Upper lobe of left lung (tissue), 6 donors: ENCODE measurements at regions not wholly inside any gene's neighbourhood (a gene's known extent, or its start where the extent isn't known, plus 50 kb on each side); places are given as distances from the start of the nearest gene placed in this dataset.

Experiments
- ATAC-seq, 2 donors: fragments of 200-7000 bp; cut with Tn5 transposase; one replicate each; pipeline ENCODE4 v1.9.1; 2022; ENCODE audit warnings: mild to moderate bottlenecking in 2 of 2, moderate library complexity in 2 of 2; ENCODE audit not compliant: low FRiP score in 2 of 2
- DNase-seq, 2 donors: peaks; one replicate each; pipeline ENCODE4 v3.0.0-alpha.2; 2019 to 2020
- H3K27ac ChIP-seq, 4 donors: fragments of 200-600 bp; sonication (generic); one replicate each; pipeline ENCODE4 v1.5.1; 2016 to 2019
- H3K27me3 ChIP-seq, 4 donors: fragments of 200-600 bp; sonication (generic); one replicate each; pipeline ENCODE4 v1.5.1; 2017 to 2019
- H3K36me3 ChIP-seq, 4 donors: fragments of 200-600 bp; sonication (generic); one replicate each; pipeline ENCODE4 v1.5.1; 2016 to 2019
- H3K4me1 ChIP-seq, 4 donors: fragments of 200-600 bp; sonication (generic); one replicate each; pipeline ENCODE4 v1.5.1; 2018 to 2019
- H3K4me3 ChIP-seq, 4 donors: fragments of 200-600 bp; sonication (generic); one replicate each; pipeline ENCODE4 v1.5.1; 2017 to 2019; ENCODE audit warnings: mild to moderate bottlenecking in 2 of 4, moderate library complexity in 1 of 4
- H3K9me3 ChIP-seq, 4 donors: fragments of 200-600 bp; sonication (generic); one replicate each; pipeline ENCODE4 v1.5.1; 2018 to 2019
- CTCF ChIP-seq, 6 experiments: fragments of 450-650 bp in 4 of 6; fragments of 200-600 bp in 2 of 6; sonication (generic) in 2 of 6; IDR thresholded peaks; one replicate each; pipeline ENCODE4 v1.5.1; 2016 to 2019; ENCODE audit warnings: antibody characterized with exemption in 6 of 6
- EP300 ChIP-seq, 4 donors: sonication (generic); formaldehyde crosslinking; IDR thresholded peaks; one replicate each; pipeline ENCODE4 v1.5.1; 2017; ENCODE audit warnings: antibody characterized with exemption in 4 of 4, control low read depth in 2 of 4
- POLR2A ChIP-seq, 4 donors: fragments of 450-650 bp; IDR thresholded peaks; one replicate each; pipeline ENCODE4 v1.5.1; 2016 to 2017; ENCODE audit warnings: antibody characterized with exemption in 4 of 4, mild to moderate bottlenecking in 2 of 4
- POLR2AphosphoS5 ChIP-seq, 2 donors: sonication (generic); formaldehyde crosslinking; IDR thresholded peaks; one replicate each; pipeline ENCODE4 v1.5.1; 2017; ENCODE audit warnings: antibody characterized with exemption in 2 of 2
- WGBS, 2 donors: methylation state at CpG; one replicate each; pipeline ENCODE4 v1.1.5; 2017 to 2018; 5-methylcytosine and 5-hydroxymethylcytosine counted together
- donor health status: DM: no; HTN: no; CAD: no; lungs with moderate emphysema.
- donor health status: DM: no; HTN: yes; CAD: no; lungs with severe emphysema.

DNA sequence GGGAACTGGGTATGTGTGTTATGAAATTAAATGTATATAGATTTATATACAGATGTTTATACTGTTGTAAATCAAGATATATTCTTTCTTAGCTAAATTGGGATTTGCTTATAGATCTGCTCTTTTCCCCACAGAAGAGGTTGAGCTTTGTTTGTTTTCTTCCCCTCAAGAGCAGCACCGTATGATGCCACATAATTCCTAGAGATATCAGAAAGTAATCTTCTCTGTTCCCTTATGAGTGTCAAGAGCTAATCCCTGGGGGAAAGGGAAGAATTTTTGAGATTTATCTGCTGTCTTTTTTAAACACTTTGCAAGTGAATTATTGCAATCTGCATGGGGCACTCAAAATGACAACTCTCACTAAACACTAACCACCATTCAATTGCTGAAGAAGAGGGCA is 68.7 kb upstream of the SP4 start:
- Histone ChIP-seq H3K27me3 (no peaks in the 10 kb centered on the region), H3K27ac (no peak overlapping the region), H3K36me3 (no peaks in the 10 kb centered on the region), H3K4me1 (peaks cover 0 to 7% (median 2%) of the 10 kb centered on the region in 4 donors), H3K4me3 (no peak overlapping the region), H3K9me3 (no peaks in the 10 kb centered on the region)
- TF ChIP-seq POLR2AphosphoS5 (IDR thresholded peaks at IDR 0.05) = no peak
- no peak for TF ChIP-seq EP300 (IDR thresholded peaks at IDR 0.05)
- TF ChIP-seq POLR2A (IDR thresholded peaks at IDR 0.05) = no peak
- no peak for TF ChIP-seq CTCF (IDR thresholded peaks at IDR 0.05)
- DNase-seq (no peak), ATAC-seq (no peak)
- 63 to 64% methylated on average over 1 of the region's 1 CpG for WGBS, 2 donors

GRCh38 chr7:21361413-21362125 is 66.3 kb upstream of the SP4 start:
- no peaks in the 10 kb centered on the region for H3K36me3 ChIP-seq
- TF ChIP-seq EP300 (IDR thresholded peaks at IDR 0.05) (no peak), POLR2A (IDR thresholded peaks at IDR 0.05) (no peak), POLR2AphosphoS5 (IDR thresholded peaks at IDR 0.05) (no peak), CTCF (IDR thresholded peaks at IDR 0.05) (no peak)
- ATAC-seq (no peak), DNase-seq (no peak)
- H3K4me1 ChIP-seq = no peaks in the 10 kb centered on the region
- H3K9me3 ChIP-seq = no peaks in the 10 kb centered on the region
- H3K27me3 ChIP-seq = no peaks in the 10 kb centered on the region
- H3K27ac ChIP-seq = no peak overlapping the region
- WGBS, 2 donors = 75 to 81% methylated on average over 5 of the region's 5 CpGs
- no peak overlapping the region for H3K4me3 ChIP-seq

DNA sequence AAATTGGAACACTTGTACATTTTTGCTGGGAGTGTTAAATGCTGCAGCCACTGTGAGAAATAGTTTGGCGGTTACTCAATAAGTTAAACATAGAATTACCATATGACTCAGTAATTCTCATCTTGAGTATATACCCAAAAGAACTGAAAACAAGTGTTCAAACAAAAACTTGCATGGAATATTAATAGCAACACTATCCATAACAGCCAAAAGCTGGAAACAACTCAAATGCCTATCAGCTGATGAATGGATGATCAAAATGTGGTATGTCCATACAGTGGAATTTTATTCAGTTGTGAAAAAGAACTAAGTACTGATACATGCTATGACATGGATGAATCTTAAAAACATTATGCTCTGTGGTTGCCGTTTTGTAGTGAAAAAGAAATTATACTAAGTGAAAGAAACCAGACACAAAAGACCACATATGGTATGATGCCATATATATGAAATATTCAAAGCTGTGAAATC is 63.0 kb upstream of the SP4 start:
- Histone ChIP-seq H3K9me3 (no peaks in the 10 kb centered on the region), H3K27me3 (no peaks in the 10 kb centered on the region), H3K27ac (no peak overlapping the region), H3K4me1 (no peaks in the 10 kb centered on the region), H3K4me3 (no peak overlapping the region), H3K36me3 (no peaks in the 10 kb centered on the region)
- TF ChIP-seq POLR2A (IDR thresholded peaks at IDR 0.05) = no peak
- TF ChIP-seq POLR2AphosphoS5 (IDR thresholded peaks at IDR 0.05) = no peak
- TF ChIP-seq EP300 (IDR thresholded peaks at IDR 0.05) = no peak
- TF ChIP-seq CTCF (IDR thresholded peaks at IDR 0.05) = no peak
- 74 to 88% methylated on average over 2 of the region's 2 CpGs for WGBS, 2 donors
- no peak for DNase-seq
- ATAC-seq = no peak

GRCh38 chr7:21365866-21366624 is 61.8 kb upstream of the SP4 start:
- DNase-seq = no peak
- 50 to 51% methylated on average over 6 of the region's 6 CpGs for WGBS, 2 donors
- Histone ChIP-seq H3K4me1 (no peaks in the 10 kb centered on the region), H3K36me3 (no peaks in the 10 kb centered on the region), H3K9me3 (no peaks in the 10 kb centered on the region), H3K27me3 (no peaks in the 10 kb centered on the region), H3K27ac (no peak overlapping the region), H3K4me3 (no peak overlapping the region)
- TF ChIP-seq POLR2AphosphoS5 (IDR thresholded peaks at IDR 0.05) = no peak
- TF ChIP-seq EP300 (IDR thresholded peaks at IDR 0.05) = no peak
- no peak for TF ChIP-seq POLR2A (IDR thresholded peaks at IDR 0.05)
- no peak for TF ChIP-seq CTCF (IDR thresholded peaks at IDR 0.05)
- no peak for ATAC-seq
